ENCODE measurements at regions not wholly inside any gene's neighbourhood (a gene's known extent, or its start where the extent isn't known, plus 50 kb on each side); places are given as distances from the start of the nearest gene placed in this dataset.

DNA sequence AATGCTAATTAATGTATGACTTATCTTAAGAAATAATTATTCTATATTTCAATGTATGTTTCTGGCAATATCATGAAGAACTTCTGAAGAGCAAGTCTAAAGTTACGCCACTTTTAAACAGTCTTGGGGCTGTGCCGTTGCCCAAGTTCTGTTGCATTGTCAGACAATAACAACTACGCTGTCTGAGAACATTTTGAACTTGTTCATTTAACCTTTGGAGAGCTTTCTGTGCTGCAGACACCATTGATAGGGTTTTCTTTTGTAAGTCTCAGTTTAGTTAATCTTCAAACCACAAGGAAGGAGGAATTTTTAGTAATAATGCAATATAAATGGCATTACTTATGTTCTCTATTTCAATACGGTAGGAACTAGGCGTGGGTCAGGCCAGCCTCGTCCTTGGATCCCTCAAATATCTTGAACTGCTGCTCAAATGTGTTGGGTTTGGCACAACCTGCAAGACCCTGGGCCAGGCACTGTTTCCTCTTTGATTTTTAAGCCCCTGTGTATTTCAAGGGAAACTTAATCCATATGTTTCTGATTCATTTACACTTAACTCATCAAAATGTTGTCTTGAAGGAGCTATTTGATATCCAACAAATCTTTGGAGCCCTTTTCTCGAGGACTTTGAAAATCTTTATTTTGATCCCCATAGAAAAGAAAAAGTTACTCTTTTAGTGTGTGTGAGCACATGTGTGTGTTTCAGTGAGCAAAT, 215.5 kb downstream of the INHBA start:
- TF ChIP-seq POLR2A (IDR thresholded peaks at IDR 0.05), result no peak
- TF ChIP-seq, protein P1, sequence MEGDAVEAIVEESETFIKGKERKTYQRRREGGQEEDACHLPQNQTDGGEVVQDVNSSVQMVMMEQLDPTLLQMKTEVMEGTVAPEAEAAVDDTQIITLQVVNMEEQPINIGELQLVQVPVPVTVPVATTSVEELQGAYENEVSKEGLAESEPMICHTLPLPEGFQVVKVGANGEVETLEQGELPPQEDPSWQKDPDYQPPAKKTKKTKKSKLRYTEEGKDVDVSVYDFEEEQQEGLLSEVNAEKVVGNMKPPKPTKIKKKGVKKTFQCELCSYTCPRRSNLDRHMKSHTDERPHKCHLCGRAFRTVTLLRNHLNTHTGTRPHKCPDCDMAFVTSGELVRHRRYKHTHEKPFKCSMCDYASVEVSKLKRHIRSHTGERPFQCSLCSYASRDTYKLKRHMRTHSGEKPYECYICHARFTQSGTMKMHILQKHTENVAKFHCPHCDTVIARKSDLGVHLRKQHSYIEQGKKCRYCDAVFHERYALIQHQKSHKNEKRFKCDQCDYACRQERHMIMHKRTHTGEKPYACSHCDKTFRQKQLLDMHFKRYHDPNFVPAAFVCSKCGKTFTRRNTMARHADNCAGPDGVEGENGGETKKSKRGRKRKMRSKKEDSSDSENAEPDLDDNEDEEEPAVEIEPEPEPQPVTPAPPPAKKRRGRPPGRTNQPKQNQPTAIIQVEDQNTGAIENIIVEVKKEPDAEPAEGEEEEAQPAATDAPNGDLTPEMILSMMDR (IDR thresholded peaks at IDR 0.05), result no peak
